ENCODE measurements at regions not wholly inside any gene's neighbourhood (a gene's known extent, or its start where the extent isn't known, plus 50 kb on each side); places are given as distances from the start of the nearest gene placed in this dataset.

GRCh38 chr15:47985568-47985967, 135.2 kb upstream of the SLC24A5 start:
- H3K36me3 ChIP-seq = no peaks in the 10 kb centered on the region
- intact Hi-C loops (cut with micrococcal nuclease) = loop anchor here (10.0 kb wide), 1 partner anchor 511 kb away; no protein-coding TSS in a partner anchor
- H3K9me3 ChIP-seq (replicated peaks) = no peaks in the 10 kb centered on the region
- no peak overlapping the region for H3K4me3 ChIP-seq
- no peak overlapping the region for H3K27ac ChIP-seq (replicated peaks)
- no peak for DNase-seq
- TF ChIP-seq CTCF (IDR thresholded peaks at IDR 0.05; ENCODE audit: borderline replicate concordance) = no peak
- H3K4me1 ChIP-seq = no peaks in the 10 kb centered on the region
- H3K27me3 ChIP-seq (ENCODE audit: low read depth) = no peaks in the 10 kb centered on the region

- no peak for DNase-seq
- no peak for TF ChIP-seq CTCF (IDR thresholded peaks at IDR 0.05; ENCODE audit: borderline replicate concordance)
- no peaks in the 10 kb centered on the region for H3K36me3 ChIP-seq
- no peaks in the 10 kb centered on the region for H3K9me3 ChIP-seq (replicated peaks)
- H3K4me3 ChIP-seq = no peak overlapping the region
- no peaks in the 10 kb centered on the region for H3K4me1 ChIP-seq
- H3K27me3 ChIP-seq (ENCODE audit: low read depth) = no peaks in the 10 kb centered on the region
- no peak overlapping the region for H3K27ac ChIP-seq (replicated peaks)
- intact Hi-C loops (cut with micrococcal nuclease) = loop anchor here (10.0 kb wide), 1 partner anchor 513 kb away; no protein-coding TSS in a partner anchor
Observed at GRCh38 chr15:47987461-47987860, 133.3 kb upstream of the SLC24A5 start.

GRCh38 chr15:47987908-47988532, 132.8 kb upstream of the SLC24A5 start:
- H3K4me1 ChIP-seq = no peaks in the 10 kb centered on the region
- H3K27ac ChIP-seq (replicated peaks) = no peak overlapping the region
- intact Hi-C loops (cut with micrococcal nuclease) = loop anchor here (2.0 to 10.0 kb wide), 2 partner anchors 513 to 791 kb away; no protein-coding TSS in a partner anchor
- no peaks in the 10 kb centered on the region for H3K36me3 ChIP-seq
- H3K4me3 ChIP-seq = no peak overlapping the region
- DNase-seq = no peak
- H3K27me3 ChIP-seq (ENCODE audit: low read depth) = no peaks in the 10 kb centered on the region
- TF ChIP-seq CTCF (IDR thresholded peaks at IDR 0.05; ENCODE audit: borderline replicate concordance) = peak; percentile 82
- no peaks in the 10 kb centered on the region for H3K9me3 ChIP-seq (replicated peaks)

- H3K4me3 ChIP-seq = no peak overlapping the region
- no peaks in the 10 kb centered on the region for H3K9me3 ChIP-seq (replicated peaks)
- H3K36me3 ChIP-seq = no peaks in the 10 kb centered on the region
- intact Hi-C loops (cut with micrococcal nuclease) = loop anchor here (2.0 to 10.0 kb wide), 2 partner anchors 514 to 792 kb away; no protein-coding TSS in a partner anchor
- no peak for DNase-seq
- no peaks in the 10 kb centered on the region for H3K27me3 ChIP-seq (ENCODE audit: low read depth)
- no peak for TF ChIP-seq CTCF (IDR thresholded peaks at IDR 0.05; ENCODE audit: borderline replicate concordance)
- H3K27ac ChIP-seq (replicated peaks) = no peak overlapping the region
- H3K4me1 ChIP-seq = no peaks in the 10 kb centered on the region
Observed at GRCh38 chr15:47988564-47988963, 132.2 kb upstream of the SLC24A5 start.

- no peaks in the 10 kb centered on the region for H3K4me1 ChIP-seq
- no peaks in the 10 kb centered on the region for H3K36me3 ChIP-seq
- H3K4me3 ChIP-seq = no peak overlapping the region
- DNase-seq = no peak
- intact Hi-C loops (cut with micrococcal nuclease) = no loop called here
- H3K9me3 ChIP-seq (replicated peaks) = no peaks in the 10 kb centered on the region
- no peak overlapping the region for H3K27ac ChIP-seq (replicated peaks)
- TF ChIP-seq CTCF (IDR thresholded peaks at IDR 0.05; ENCODE audit: borderline replicate concordance) = no peak
- H3K27me3 ChIP-seq (ENCODE audit: low read depth) = no peaks in the 10 kb centered on the region
Observed at GRCh38 chr15:47990821-47991220, 130.0 kb upstream of the SLC24A5 start.

All from left ventricle myocardium inferior (tissue), 1 donor.